Chondrocyte (in vitro differentiated cells): ENCODE measurements at regions not wholly inside any gene's neighbourhood (a gene's known extent, or its start where the extent isn't known, plus 50 kb on each side); places are given as distances from the start of the nearest gene placed in this dataset.

Experiments
- DNase-seq: peaks from one replicate; pipeline ENCODE4 v3.0.0; 2021; ENCODE audit warnings: mixed read lengths, low spot score
- H3K27ac Mint-ChIP-seq: one replicate; pipeline ENCODE4 v1.8.0; 2021; ENCODE audit warnings: mild to moderate bottlenecking, moderate library complexity, mixed read lengths; ENCODE audit not compliant: unreplicated experiment
- H3K27me3 Mint-ChIP-seq: 2 replicates; pipeline ENCODE4 v1.8.0; 2021; ENCODE audit warnings: low read depth, mixed read lengths
- H3K36me3 Mint-ChIP-seq: 2 replicates; pipeline ENCODE4 v1.8.0; 2021; ENCODE audit warnings: low read depth, mixed read lengths
- H3K4me1 Mint-ChIP-seq: 2 replicates; pipeline ENCODE4 v1.8.0; 2021; ENCODE audit warnings: low read depth, mild to moderate bottlenecking, mixed read lengths
- H3K4me3 Mint-ChIP-seq: one replicate; pipeline ENCODE4 v1.8.0; 2021; ENCODE audit warnings: mild to moderate bottlenecking, moderate library complexity, mixed read lengths; ENCODE audit not compliant: unreplicated experiment
- H3K9me3 Mint-ChIP-seq: 2 replicates; pipeline ENCODE4 v1.8.0; 2021; ENCODE audit warnings: low read depth, mixed read lengths
- TF ChIP-seq, protein P1 (sequence below): fragments of 200-600 bp; sonication (generic); IDR thresholded peaks from 2 replicates; pipeline ENCODE4 v1.5.0; 2021; ENCODE audit warnings: antibody characterized with exemption, mild to moderate bottlenecking, moderate library complexity

DNA sequence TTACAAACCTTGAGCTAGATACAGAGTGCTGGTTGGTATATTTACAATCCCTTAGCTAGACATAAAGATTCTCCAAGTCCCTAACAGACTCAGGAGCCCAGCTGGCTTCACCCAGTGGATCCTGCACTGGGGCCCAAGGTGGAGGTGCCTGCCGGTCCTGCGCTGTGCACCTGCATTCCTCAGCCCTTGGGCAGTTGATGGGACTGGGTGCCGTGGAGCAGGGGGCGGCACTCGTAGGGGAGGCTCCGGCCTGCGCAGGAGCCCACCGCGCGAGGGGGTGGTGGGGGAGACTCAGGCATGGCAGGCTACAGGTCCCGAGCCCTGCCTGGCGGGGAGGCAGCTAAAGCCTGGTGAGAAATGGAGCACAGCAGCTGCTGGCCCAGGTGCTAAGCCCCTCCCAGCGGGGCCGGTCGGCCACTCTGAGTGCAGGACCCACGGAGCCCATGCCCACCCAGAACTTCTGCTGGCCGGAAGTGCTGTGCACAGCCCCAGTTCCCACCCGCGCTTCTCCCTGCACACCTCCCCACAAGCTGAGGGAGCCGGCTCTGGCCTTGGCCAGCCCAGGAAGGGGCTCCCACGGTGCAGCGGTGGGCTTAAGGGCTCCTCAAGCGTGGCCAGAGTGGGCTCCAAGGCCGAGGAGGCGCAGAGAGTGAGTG lies 1464.7 kb downstream of the EFNA5 start:
- H3K27ac Mint-ChIP-seq: no peak overlapping the region
- no peaks in the 10 kb centered on the region for H3K27me3 Mint-ChIP-seq
- H3K4me3 Mint-ChIP-seq: no peak overlapping the region
- TF ChIP-seq, protein P1, sequence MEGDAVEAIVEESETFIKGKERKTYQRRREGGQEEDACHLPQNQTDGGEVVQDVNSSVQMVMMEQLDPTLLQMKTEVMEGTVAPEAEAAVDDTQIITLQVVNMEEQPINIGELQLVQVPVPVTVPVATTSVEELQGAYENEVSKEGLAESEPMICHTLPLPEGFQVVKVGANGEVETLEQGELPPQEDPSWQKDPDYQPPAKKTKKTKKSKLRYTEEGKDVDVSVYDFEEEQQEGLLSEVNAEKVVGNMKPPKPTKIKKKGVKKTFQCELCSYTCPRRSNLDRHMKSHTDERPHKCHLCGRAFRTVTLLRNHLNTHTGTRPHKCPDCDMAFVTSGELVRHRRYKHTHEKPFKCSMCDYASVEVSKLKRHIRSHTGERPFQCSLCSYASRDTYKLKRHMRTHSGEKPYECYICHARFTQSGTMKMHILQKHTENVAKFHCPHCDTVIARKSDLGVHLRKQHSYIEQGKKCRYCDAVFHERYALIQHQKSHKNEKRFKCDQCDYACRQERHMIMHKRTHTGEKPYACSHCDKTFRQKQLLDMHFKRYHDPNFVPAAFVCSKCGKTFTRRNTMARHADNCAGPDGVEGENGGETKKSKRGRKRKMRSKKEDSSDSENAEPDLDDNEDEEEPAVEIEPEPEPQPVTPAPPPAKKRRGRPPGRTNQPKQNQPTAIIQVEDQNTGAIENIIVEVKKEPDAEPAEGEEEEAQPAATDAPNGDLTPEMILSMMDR: no peak
- no peaks in the 10 kb centered on the region for H3K4me1 Mint-ChIP-seq
- H3K36me3 Mint-ChIP-seq: no peaks in the 10 kb centered on the region
- DNase-seq: peak; percentile 78
- peaks cover 14% of the 10 kb centered on the region for H3K9me3 Mint-ChIP-seq

DNA sequence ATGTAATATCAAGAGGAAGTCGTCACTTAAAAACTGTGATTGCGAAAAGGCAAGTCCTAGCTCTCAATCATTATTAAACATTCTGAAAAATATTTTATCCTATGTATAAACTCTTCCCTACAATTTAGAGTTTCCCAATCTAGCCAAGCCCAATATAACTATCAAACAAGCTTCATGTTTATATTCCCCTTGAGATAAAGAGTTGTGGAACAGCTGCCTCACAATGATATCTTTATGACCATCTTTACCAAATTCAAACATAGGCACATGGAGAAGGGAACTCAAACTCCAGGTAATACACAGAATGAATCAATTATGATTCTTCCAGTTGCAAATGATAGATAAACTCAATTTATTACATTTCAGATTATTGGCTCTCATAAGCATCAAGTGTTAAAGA lies 1468.7 kb downstream of the EFNA5 start:
- H3K36me3 Mint-ChIP-seq: no peaks in the 10 kb centered on the region
- no peak overlapping the region for H3K27ac Mint-ChIP-seq
- H3K4me1 Mint-ChIP-seq: no peaks in the 10 kb centered on the region
- TF ChIP-seq, protein P1: no peak
- H3K9me3 Mint-ChIP-seq: peaks cover 4% of the 10 kb centered on the region
- H3K27me3 Mint-ChIP-seq: no peaks in the 10 kb centered on the region
- no peak overlapping the region for H3K4me3 Mint-ChIP-seq
- no peak for DNase-seq

GRCh38 chr5:106200971-106201370 lies 1469.8 kb downstream of the EFNA5 start:
- Mint-ChIP-seq H3K27ac (no peak overlapping the region), H3K4me1 (no peaks in the 10 kb centered on the region), H3K27me3 (no peaks in the 10 kb centered on the region), H3K9me3 (peaks cover 9% of the 10 kb centered on the region), H3K36me3 (no peaks in the 10 kb centered on the region), H3K4me3 (no peak overlapping the region)
- TF ChIP-seq, protein P1: no peak
- no peak for DNase-seq

DNA sequence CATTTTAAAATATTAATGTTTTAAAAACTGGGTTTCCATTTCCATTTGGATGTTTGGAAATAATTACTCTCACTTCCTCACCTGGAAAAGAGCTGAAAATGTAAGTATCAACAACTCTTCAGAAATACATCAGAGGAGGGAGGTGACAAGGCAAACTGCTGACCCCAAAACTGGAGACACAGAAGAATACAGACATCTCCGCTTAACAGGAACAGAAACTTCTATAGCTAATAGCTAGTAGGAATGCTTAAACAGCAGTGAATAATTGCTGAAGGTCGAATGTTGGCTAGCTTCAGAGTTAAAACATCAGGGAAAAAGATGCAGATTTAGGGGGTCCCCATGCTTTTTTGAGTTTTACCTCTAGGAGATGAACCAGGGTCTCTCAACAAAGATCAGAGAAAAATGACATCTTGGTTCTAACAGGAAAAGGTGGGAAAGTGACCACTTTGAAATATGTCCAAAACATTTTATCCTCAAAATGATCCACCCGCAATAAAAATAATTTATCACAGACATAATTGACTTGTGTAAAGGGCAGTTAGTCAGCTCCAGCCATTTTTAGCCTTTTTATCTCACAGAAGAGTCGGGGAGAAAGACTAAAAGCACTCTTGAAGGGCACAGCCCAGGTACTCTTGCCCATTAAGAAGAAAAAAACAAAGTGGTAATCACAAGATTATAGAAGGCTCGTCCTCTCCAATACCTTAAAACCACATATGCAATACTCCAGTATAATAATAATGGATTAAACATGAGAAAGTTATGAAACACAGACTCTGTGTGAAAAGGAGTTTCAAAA lies 1474.9 kb downstream of the EFNA5 start:
- H3K27ac Mint-ChIP-seq: no peak overlapping the region
- H3K36me3 Mint-ChIP-seq: no peaks in the 10 kb centered on the region
- no peak overlapping the region for H3K4me3 Mint-ChIP-seq
- TF ChIP-seq, protein P1: no peak
- H3K4me1 Mint-ChIP-seq: no peaks in the 10 kb centered on the region
- no peak for DNase-seq
- peaks cover 4% of the 10 kb centered on the region for H3K9me3 Mint-ChIP-seq
- no peaks in the 10 kb centered on the region for H3K27me3 Mint-ChIP-seq

GRCh38 chr5:106189121-106189809 lies 1481.5 kb downstream of the EFNA5 start:
- Mint-ChIP-seq H3K36me3 (no peaks in the 10 kb centered on the region), H3K4me1 (peaks cover 3% of the 10 kb centered on the region), H3K27ac (no peak overlapping the region)

More at GRCh38 chr5:106189121-106189809, 1481.5 kb downstream of the EFNA5 start:
- no peak for DNase-seq
- Mint-ChIP-seq H3K27me3 (no peaks in the 10 kb centered on the region), H3K4me3 (no peak overlapping the region), H3K9me3 (no peaks in the 10 kb centered on the region)
- TF ChIP-seq, protein P1: no peak
